HEK293T (cell line): ENCODE measurements at regions not wholly inside any gene's neighbourhood (a gene's known extent, or its start where the extent isn't known, plus 50 kb on each side); places are given as distances from the start of the nearest gene placed in this dataset.

Experiments used
- BHLHE40 ChIP-seq: fragments of 450-650 bp; IDR thresholded peaks from 2 replicates; pipeline ENCODE4 v1.6.1; 2016; ENCODE audit warnings: mild to moderate bottlenecking, moderate library complexity, borderline replicate concordance
- ELF4 ChIP-seq: fragments of 450-650 bp; IDR thresholded peaks from 2 replicates; pipeline ENCODE4 v1.6.1; 2017; ENCODE audit warnings: antibody characterized with exemption
- FOXA1 ChIP-seq: fragments of 450-650 bp; IDR thresholded peaks from 2 replicates; pipeline ENCODE4 v1.6.1; 2016; ENCODE audit warnings: mild to moderate bottlenecking
- FOXM1 ChIP-seq: fragments of 450-650 bp; IDR thresholded peaks from 2 replicates; pipeline ENCODE4 v1.6.1; 2017; ENCODE audit warnings: mild to moderate bottlenecking, borderline replicate concordance
- HDGF ChIP-seq: fragments of 450-650 bp; IDR thresholded peaks from 2 replicates; pipeline ENCODE4 v1.6.1; 2017; ENCODE audit warnings: antibody characterized with exemption, borderline replicate concordance
- NFRKB ChIP-seq: fragments of 450-650 bp; IDR thresholded peaks from 2 replicates; pipeline ENCODE4 v1.6.1; 2016; ENCODE audit warnings: mild to moderate bottlenecking, moderate library complexity
- PKNOX1 ChIP-seq: fragments of 450-650 bp; IDR thresholded peaks from 2 replicates; pipeline ENCODE4 v1.6.1; 2016
- SP1 ChIP-seq: fragments of 450-650 bp; IDR thresholded peaks from 2 replicates; pipeline ENCODE4 v1.6.1; 2017
- SUZ12 ChIP-seq: fragments of 450-650 bp; IDR thresholded peaks from 2 replicates; pipeline ENCODE4 v1.6.1; 2016; ENCODE audit warnings: mild to moderate bottlenecking

GRCh38 chr5:174608631-174609097, 115.7 kb upstream of the MSX2 start:
- no peak for TF ChIP-seq HDGF
- no peak for TF ChIP-seq SUZ12
- TF ChIP-seq FOXM1: no peak
- TF ChIP-seq FOXA1: no peak
- no peak for TF ChIP-seq BHLHE40
- no peak for TF ChIP-seq ELF4
- no peak for TF ChIP-seq PKNOX1
- TF ChIP-seq NFRKB: no peak
- no peak for TF ChIP-seq SP1
